OCI-LY3 (cell line): ENCODE measurements at regions not wholly inside any gene's neighbourhood (a gene's known extent, or its start where the extent isn't known, plus 50 kb on each side); places are given as distances from the start of the nearest gene placed in this dataset.

Experiments used
- EZH2phosphoT487 ChIP-seq: fragments of 200-600 bp; shearing (Covaris generic); IDR thresholded peaks from 2 replicates; pipeline ENCODE4 v1.6.1; 2018; ENCODE audit warnings: antibody characterized with exemption, mixed run types, low read depth
- TF ChIP-seq, protein P1 (sequence below): fragments of 200-600, 300-600 bp; sonication (generic); IDR thresholded peaks from 2 replicates; pipeline ENCODE4 v1.5.1; 2014; ENCODE audit warnings: antibody characterized with exemption, low read length, low read depth

DNA sequence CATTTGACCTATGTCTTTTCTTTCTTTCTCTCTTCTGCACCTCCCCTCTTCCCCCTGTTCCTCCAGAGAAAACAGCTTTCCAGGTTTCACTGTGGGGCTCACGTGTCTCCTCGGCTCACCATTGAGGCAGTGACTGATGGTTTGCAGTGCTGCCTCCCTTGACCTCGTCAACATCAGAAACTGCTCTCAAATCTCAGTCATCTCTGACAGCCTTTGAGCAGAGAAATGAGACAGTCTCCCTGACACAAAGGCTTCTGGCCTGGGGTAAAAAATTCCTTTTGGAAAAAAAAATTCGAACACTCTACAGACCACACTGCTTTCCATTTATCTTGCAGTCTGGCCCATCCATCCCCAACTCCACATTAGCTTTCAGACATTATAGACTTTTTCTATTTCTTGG lies 450.0 kb downstream of the TFAP2B start:
- TF ChIP-seq, protein P1, sequence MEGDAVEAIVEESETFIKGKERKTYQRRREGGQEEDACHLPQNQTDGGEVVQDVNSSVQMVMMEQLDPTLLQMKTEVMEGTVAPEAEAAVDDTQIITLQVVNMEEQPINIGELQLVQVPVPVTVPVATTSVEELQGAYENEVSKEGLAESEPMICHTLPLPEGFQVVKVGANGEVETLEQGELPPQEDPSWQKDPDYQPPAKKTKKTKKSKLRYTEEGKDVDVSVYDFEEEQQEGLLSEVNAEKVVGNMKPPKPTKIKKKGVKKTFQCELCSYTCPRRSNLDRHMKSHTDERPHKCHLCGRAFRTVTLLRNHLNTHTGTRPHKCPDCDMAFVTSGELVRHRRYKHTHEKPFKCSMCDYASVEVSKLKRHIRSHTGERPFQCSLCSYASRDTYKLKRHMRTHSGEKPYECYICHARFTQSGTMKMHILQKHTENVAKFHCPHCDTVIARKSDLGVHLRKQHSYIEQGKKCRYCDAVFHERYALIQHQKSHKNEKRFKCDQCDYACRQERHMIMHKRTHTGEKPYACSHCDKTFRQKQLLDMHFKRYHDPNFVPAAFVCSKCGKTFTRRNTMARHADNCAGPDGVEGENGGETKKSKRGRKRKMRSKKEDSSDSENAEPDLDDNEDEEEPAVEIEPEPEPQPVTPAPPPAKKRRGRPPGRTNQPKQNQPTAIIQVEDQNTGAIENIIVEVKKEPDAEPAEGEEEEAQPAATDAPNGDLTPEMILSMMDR, result no peak
- no peak for TF ChIP-seq EZH2phosphoT487
